HG03280 (cell line): ENCODE measurements at regions not wholly inside any gene's neighbourhood (a gene's known extent, or its start where the extent isn't known, plus 50 kb on each side); places are given as distances from the start of the nearest gene placed in this dataset.

Experiments used
- ATAC-seq: cut with Tn5 transposase; IDR thresholded peaks from one replicate; pipeline ENCODE4 v1.9.1; 2021; ENCODE audit warnings: mild to moderate bottlenecking, moderate library complexity; ENCODE audit not compliant: unreplicated experiment

DNA sequence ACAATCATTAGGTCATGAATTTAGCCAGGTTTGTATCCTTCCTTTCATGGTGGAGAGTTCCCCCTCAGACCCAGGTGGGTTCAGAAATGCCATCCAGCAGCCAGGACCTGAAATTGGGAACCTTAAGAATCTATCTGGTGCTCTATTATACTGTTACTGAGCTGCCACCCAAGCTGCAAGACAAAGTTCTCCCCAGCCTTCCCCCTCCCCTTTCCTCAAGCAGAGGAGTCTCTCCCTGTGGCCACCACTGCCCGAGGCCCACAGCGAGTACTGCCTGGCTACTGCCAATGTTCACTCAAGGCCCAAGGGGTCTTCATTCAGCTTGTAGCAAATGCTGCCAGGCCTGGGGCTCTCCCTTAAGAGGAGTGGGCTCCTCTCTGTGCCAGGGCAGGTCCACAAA, 133.8 kb downstream of the TMEM38B start:
- ATAC-seq: no peak

GRCh38 chr9:105828596-105829213, 134.4 kb downstream of the TMEM38B start:
- no peak for ATAC-seq

DNA sequence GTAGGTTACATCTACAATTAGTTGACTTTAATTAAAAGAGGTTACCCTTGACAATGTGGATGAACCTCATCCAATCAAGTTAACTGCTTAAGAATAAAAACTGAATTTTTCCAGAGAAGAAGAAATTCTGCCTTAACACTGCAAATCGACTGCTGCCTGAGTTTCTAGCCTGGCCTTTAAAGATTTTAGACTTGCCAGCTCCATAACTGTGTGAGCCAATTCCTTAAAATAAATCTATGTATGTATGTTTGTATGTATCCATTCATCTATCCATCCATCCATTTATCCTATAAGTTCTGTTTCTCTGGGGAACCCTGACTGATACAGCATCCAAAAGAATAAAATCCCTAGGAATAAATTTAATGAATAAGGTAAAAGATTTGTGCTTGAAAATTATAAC, 136.1 kb downstream of the TMEM38B start:
- no peak for ATAC-seq

DNA sequence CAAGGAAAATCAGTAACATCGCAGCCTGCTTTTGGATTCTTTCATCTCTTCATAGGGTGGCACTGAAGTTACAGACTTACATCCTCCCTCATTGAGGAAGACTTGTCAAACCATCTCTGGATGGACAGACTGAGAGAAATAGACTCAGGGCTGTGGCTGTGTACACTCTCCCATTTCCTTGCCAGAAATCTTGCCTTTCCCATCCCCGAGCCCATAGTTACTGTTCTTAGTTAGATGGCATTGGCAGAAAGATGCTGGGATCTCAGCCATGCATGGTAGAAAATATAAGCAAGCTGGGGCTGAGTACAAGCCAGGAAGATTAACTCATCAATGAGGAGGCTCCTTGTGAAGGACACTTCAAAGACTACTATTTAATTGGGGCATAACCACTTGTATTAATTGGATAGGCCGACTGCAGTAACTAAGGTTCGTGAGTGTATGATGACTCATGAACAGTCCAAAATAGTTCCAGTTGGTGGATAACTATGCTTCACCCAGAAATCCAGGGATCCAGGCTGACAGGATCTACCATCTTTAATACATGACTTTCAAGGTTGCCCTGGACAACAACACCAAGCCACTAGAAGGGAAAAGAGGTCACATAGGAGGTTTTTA, 137.9 kb downstream of the TMEM38B start:
- ATAC-seq: no peak

- ATAC-seq: no peak
Observed at GRCh38 chr9:105833271-105833975, 139.1 kb downstream of the TMEM38B start.

GRCh38 chr9:105834404-105834803, 140.1 kb downstream of the TMEM38B start:
- ATAC-seq: no peak

GRCh38 chr9:105835721-105836120, 141.4 kb downstream of the TMEM38B start:
- no peak for ATAC-seq

DNA sequence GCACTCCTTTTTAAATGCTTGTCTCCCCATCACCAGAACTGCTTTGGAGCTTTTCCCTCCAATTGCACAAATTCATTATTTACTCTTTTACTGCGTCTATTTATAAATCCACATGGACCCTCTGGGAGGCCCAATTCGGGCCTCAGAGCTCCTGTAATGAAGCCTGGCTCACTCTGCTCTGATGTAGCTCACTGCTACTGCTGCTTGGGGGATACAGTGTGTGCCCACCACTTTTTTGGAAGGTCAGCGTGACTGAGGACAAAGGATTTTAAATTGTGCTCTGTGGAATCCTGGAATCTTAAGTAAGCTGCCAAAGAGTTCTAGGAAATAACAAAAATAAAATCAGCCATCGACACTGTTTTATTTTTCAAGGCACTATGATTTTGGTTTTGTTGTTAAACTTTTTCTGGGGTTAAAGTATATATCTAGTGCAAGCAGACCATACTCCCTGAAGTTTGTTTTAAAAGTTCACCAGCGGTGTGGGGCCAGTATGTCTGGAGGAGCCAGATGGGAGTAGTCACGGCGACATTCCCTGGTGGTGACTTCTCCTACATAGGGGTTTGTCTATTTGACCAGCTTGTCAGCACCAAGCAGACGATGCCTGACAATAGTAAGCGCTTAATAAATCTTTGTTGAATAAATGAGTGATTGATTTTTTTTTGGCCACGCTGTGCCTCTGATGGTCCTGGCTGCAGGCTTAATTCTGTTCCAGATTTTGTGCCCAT, 142.8 kb downstream of the TMEM38B start:
- no peak for ATAC-seq

GRCh38 chr9:105841562-105841961, 147.2 kb downstream of the TMEM38B start:
- no peak for ATAC-seq

- ATAC-seq: peak; percentile 62
Observed at GRCh38 chr9:105842023-105842644, 147.8 kb downstream of the TMEM38B start.

DNA sequence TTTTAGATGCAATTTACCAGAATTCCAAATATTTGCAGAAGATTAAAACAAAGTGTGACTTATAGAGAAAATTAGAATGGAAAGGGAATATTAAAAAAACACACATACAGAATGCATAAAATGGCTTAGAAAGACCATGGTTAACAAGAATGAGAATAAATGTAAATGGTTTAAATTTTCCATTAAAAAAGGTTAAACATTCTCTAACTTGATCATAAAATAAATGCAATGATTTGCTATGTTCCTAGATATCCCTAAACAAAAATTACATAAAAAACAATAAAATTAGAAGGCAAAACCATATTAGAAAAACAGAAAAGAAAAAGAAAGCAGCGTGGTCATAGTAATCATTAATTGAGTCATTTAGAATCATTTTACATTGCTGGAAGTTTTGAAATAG, 152.5 kb downstream of the TMEM38B start:
- ATAC-seq: no peak

- ATAC-seq: no peak
Observed at GRCh38 chr9:105850852-105851500, 156.6 kb downstream of the TMEM38B start.

- ATAC-seq: no peak
Observed at GRCh38 chr9:105854026-105854782, 159.9 kb downstream of the TMEM38B start.

DNA sequence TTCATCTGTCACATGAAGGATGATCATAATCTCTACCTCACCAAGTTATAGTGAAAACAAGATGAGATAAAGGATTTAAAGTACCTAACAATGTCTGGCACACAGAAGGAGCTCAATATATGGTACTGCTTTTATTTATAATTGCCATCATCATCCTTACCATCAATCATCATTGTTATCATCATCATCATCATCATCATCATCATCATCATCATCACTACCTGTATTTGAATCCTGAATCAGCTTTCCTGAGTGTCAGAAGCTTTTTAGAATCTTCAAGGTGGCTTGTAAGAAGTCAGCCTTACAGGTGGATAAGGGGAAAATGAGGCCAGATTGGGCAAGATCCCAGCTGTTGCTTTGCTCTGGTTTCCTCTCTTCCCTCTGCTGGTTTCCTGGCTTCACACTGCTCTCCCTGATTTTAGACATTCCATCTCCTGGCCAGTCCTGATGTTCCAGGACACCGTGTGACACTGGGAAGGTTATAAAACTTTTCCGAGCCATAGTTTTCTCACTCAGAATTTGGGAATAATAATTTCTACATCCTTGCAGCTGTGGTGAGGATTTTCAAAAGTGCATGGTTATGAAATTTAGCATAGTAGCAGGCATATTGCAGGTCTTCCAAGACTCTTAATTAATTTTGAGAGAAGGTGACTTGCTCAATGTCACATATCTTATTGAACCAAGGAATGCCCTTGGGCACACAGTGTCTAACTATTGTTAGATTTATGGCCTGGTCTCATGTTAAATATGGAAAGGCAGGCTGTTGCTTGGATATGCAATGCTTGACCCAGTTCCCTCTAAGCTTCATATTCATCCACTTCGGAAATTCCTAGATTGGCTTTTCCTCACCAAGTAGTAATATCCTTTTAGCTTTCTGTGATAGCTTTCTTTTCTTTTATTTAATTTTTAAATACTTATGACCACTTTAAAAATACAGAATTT, 160.7 kb downstream of the TMEM38B start:
- ATAC-seq: no peak

- no peak for ATAC-seq
Observed at GRCh38 chr9:105855987-105856386, 161.6 kb downstream of the TMEM38B start.

DNA sequence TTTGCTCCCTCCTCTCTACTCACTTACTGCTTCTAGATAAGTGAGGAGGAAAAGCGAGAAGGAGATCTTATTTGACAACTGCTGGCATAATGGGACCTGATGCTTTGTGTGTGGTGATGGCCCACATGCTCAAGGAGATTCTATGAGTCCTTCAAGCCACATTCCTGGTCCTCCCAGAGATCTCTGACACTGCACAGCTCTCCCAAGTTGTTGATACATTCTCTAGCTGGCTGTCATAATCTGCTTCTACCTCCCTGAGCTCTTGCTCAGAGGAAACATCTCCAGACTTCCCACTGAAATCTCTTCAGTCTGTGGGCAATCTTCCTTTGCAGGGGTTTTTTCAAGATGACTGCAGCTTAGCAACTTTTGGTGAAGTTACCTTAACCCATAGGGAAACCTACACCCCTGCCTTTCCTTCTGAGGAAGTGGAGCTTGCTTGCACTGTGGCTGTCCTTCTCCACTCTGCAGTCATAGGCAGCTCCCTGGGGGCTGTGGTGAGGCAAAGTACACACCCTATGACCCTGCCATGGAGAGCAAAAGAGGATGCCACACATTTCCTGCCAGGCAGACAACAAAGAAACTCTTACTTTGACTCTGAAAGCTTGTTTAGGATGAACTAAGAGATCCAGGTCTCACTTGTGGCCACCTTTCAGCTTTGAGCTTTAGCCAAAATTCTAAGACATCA, 163.8 kb downstream of the TMEM38B start:
- no peak for ATAC-seq

GRCh38 chr9:105858877-105859276, 164.5 kb downstream of the TMEM38B start:
- no peak for ATAC-seq

DNA sequence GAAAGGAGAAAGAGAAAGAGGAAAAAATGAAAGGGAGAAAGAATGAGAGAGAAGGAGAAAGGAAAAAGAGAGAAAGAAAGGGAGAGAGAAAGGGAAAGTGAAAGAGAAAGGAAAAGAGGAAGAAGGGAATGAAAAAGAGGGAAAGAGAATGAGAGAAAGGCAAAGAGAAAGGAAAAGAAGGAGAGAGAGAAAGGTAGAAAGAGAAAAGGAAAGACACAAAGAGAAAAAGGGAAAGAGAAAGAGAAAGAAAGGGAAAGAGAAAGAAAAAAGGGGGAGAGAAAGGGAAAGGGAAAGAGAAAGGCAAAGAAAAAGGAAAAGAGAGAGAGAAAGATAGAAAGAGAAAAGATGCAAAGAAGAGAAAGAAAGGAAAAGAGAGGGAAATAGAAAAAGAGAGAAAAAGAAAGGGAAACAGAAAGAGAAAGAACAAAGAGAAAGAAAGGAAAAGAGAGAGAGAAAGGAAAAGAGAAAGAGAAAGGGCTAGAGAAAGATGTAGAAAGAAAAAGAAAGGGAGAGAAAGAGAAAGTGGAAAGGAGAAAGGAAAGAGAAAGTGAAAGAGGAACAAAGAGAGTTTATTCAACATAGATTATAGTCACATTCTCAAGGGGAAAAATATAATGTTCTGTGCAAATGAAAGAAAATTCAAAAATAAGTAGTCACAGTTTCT, 165.2 kb downstream of the TMEM38B start:
- no peak for ATAC-seq
